ENCODE measurements at regions not wholly inside any gene's neighbourhood (a gene's known extent, or its start where the extent isn't known, plus 50 kb on each side); places are given as distances from the start of the nearest gene placed in this dataset.

DNA sequence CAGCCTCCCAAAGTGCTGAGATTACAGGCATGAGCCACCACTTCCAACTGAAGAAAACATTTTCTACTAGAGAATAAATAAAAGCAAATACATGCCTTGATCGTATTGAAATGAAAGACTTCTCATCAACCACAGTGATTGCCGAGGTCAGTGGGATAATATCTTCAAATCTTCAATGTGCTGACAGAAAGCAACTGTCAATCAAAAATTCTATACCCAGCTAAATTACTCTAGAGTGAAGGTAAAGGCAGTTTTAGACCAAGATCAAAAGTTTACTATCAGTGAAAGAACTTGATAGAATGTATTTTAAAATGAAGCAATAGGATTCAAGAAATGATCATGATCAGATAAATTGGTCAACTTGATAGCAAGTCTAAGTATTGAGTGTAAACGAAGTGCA is 130.6 kb downstream of the BRD1 start:
- H3K27ac ChIP-seq, result no peak overlapping the region
- TF ChIP-seq, protein P1, sequence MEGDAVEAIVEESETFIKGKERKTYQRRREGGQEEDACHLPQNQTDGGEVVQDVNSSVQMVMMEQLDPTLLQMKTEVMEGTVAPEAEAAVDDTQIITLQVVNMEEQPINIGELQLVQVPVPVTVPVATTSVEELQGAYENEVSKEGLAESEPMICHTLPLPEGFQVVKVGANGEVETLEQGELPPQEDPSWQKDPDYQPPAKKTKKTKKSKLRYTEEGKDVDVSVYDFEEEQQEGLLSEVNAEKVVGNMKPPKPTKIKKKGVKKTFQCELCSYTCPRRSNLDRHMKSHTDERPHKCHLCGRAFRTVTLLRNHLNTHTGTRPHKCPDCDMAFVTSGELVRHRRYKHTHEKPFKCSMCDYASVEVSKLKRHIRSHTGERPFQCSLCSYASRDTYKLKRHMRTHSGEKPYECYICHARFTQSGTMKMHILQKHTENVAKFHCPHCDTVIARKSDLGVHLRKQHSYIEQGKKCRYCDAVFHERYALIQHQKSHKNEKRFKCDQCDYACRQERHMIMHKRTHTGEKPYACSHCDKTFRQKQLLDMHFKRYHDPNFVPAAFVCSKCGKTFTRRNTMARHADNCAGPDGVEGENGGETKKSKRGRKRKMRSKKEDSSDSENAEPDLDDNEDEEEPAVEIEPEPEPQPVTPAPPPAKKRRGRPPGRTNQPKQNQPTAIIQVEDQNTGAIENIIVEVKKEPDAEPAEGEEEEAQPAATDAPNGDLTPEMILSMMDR (IDR thresholded peaks at IDR 0.05), result no peak

DNA sequence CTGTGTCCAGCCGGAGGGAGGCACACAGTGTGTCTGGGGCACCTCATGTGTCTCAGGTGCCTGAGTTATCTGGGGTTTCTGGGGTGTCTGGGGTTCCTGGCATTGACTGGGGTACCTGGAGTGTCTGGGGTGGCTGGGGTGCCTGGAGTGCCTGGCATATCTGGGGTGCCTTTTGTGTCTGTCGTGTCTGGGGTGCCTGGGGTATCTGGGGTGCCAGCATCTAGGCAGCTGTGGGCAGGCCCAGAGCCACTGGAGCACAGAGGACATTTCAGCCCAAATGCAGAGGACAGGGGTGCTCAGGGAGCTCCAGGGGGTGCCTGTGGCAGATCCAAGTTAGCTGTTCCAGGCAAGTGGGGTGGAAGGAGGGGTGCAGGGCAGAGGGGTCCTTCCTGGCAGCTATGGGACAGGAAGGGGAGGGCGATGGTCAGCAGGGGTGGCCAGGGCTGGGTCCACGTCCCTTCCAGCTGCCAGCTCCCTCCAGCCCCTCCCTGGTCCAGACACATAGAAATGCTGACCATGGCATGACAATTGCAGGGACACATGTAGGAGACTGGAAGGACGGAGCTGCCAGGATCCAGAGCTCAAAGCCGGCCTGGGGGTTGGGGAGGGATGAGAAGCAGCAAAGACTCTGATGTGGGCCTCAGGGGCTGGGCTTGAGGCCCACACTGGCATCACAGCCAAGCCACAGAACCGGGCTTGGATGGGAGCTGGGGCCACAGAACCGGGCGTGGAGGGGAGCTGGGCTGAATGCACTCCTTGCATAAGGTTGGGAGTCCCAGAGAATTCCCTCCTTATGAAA is 133.0 kb downstream of the BRD1 start:
- TF ChIP-seq ZFX (IDR thresholded peaks at IDR 0.05; ENCODE audit: borderline replicate concordance), result no peak
- TF ChIP-seq, protein P1 (IDR thresholded peaks at IDR 0.05), result no peak
- no peak overlapping the region for H3K27ac ChIP-seq

DNA sequence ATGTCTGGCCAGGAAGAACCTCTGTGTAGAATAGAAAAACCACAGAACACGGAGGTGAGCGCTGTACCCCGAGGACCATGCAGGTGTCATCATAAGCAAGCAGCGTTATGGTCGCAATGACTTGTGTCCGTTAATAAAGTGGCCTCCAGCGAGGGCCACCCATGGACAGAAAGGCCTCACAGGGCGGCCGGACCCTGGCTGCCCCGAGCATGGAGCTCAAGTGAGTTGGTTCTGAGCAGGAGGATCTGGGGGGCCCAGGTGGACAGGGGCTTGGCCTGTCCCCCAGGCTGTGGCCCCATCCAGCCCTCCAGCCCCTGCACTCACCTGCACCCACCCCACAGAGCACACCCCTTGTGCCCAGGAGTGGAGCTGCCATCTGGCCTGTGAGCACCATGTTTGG is 133.8 kb downstream of the BRD1 start:
- TF ChIP-seq ZFX (IDR thresholded peaks at IDR 0.05; ENCODE audit: borderline replicate concordance), result no peak
- TF ChIP-seq, protein P1 (IDR thresholded peaks at IDR 0.05), result no peak
- no peak overlapping the region for H3K27ac ChIP-seq

DNA sequence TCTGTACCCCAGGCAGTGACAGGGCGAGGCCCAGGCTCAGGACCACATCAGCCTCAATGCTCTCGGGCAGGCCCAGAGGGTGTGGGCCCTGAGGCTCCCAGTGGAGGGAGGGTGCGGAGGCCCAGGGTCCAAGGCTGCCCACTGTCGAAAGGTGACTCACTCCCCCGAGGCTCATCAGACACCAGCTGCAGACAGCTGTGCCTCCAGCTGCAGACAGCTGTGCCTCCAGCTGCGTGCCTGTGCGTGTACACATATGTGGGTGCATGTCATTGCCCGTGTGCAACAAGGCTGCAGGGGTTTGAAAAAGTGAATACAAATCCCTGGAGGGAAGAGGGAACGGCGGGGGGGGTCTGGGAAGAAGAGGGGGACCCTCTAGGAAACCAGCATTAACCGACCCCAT is 134.3 kb downstream of the BRD1 start:
- no peak for TF ChIP-seq ZFX (IDR thresholded peaks at IDR 0.05; ENCODE audit: borderline replicate concordance)
- TF ChIP-seq, protein P1 (IDR thresholded peaks at IDR 0.05), result no peak
- H3K27ac ChIP-seq, result no peak overlapping the region

DNA sequence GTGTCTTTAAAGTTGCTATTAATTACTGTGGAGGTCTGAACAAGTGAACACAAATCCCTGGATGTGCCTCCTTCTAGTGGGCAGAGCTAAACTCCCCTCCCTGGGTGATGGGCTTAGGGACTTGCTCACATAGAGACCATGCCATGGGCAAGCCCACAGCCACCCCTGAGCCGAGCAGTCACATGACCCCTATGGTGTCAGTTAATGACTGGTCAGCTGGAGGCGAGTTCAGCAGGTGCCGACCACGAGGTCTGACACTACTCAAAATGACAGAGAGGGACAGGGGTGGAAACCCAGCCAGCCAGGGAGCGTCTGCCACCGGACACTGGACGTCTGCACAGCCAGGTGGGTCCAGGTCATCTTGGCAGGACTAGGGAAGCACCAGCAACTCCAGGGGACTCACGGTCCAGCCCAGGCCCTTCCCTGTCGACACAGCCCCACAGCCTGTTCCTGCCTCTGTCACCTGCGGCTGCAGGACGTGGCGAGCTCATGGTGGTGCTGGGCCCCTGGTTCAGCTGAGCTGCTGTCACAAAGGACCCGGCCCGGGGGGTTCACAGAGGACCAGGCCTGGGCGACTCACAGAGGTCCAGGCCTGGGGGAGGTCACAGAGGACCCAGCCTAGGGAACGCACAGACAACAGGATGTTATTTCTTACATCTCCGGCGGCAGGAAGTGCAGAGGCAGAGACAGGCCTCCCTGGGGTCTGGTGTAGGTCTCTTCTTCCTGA is 135.0 kb downstream of the BRD1 start:
- no peak overlapping the region for H3K27ac ChIP-seq
- TF ChIP-seq, protein P1 (IDR thresholded peaks at IDR 0.05), result no peak
- TF ChIP-seq ZFX (IDR thresholded peaks at IDR 0.05; ENCODE audit: borderline replicate concordance), result no peak

DNA sequence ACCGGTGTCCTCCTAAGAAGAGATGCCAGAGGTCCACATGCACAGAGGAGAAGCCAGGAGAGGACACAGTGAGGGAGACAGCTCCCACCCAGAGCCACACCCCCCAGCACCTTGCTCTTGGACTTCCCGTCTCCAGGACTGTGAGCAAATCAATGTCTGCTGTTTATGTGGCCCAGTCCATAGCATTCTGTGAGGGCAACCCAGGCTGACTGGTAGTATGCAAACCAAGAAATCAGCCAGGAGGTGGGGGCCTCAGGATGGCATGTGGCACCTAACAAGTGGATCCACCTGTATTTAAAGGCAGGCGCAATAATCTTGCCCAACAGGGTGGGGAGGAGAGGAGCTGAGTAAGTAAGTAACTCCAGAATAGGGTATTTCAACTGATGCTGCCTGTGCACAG is 136.4 kb downstream of the BRD1 start:
- H3K27ac ChIP-seq, result no peak overlapping the region
- TF ChIP-seq, protein P1 (IDR thresholded peaks at IDR 0.05), result no peak
- no peak for TF ChIP-seq ZFX (IDR thresholded peaks at IDR 0.05; ENCODE audit: borderline replicate concordance)

DNA sequence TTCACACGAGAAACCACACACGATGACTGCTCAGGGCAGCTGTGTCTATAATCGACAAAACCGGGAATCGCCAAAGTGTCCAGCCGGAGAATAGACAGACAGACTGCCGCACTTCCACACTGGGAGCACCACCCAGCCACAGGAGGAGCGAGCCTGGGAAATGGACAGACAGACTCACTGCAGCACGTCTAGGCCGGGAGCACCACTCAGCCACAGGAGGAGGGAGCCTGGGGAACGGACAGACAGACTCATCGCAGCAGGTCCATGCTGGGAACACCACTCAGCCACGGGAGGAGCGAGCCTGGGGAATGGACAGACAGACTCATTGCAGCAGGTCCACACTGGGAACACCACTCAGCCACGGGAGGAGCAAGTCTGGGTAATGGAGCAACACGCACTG is 137.2 kb downstream of the BRD1 start:
- TF ChIP-seq, protein P1 (IDR thresholded peaks at IDR 0.05), result no peak
- no peak for TF ChIP-seq ZFX (IDR thresholded peaks at IDR 0.05; ENCODE audit: borderline replicate concordance)
- H3K27ac ChIP-seq, result no peak overlapping the region
